Hematopoietic multipotent progenitor cell treated with erythropoietin and hydrocortisone succinate and interleukin-3 and kit ligand, for 4 days (in vitro differentiated cells): ENCODE measurements at regions not wholly inside any gene's neighbourhood (a gene's known extent, or its start where the extent isn't known, plus 50 kb on each side); places are given as distances from the start of the nearest gene placed in this dataset.
"Not testable (repeated sequence)": the region's sequence is repeated elsewhere in the genome, so short reads cannot be mapped to it uniquely, and the experiment has no call there.

ENCODE experiments used
- DNase-seq: peaks from one replicate; pipeline ENCODE4 v3.0.0-alpha.2; 2015

GRCh38 chr14:22131749-22132476, 457.1 kb downstream of the DAD1 start:
- peak; percentile 66 for DNase-seq

- no peak for DNase-seq
These were observed 450.5 kb upstream of the OR4E1 start for GRCh38 chr14:22124073-22124613.

- no peak for DNase-seq
These were observed 449.4 kb upstream of the OR4E1 start for GRCh38 chr14:22122829-22123560.

- peak; percentile 54 for DNase-seq
These were observed 448.7 kb upstream of the OR4E1 start for GRCh38 chr14:22122227-22122818.

GRCh38 chr14:22118899-22119477, 445.4 kb upstream of the OR4E1 start:
- DNase-seq: no peak

- DNase-seq: no peak
These were observed 439.8 kb upstream of the OR4E1 start for GRCh38 chr14:22113401-22113800.

- peak; percentile 66 for DNase-seq
These were observed 438.4 kb upstream of the OR4E1 start for GRCh38 chr14:22112004-22112403.

- no peak for DNase-seq
These were observed 434.1 kb upstream of the OR4E1 start for GRCh38 chr14:22107753-22108152.

GRCh38 chr14:22106700-22107697, 433.4 kb upstream of the OR4E1 start:
- DNase-seq: no peak

- DNase-seq: no peak
These were observed 432.0 kb upstream of the OR4E1 start for GRCh38 chr14:22105624-22106006.

GRCh38 chr14:22105006-22105623, 431.5 kb upstream of the OR4E1 start:
- no peak for DNase-seq

- not testable (repeated sequence) for DNase-seq
These were observed 427.1 kb upstream of the OR4E1 start for GRCh38 chr14:22100764-22101120.

- peak; percentile 95 for DNase-seq
These were observed 426.5 kb upstream of the OR4E1 start for GRCh38 chr14:22099942-22100763.

- DNase-seq: no peak
These were observed 424.8 kb upstream of the OR4E1 start for GRCh38 chr14:22098435-22098834.

GRCh38 chr14:22097586-22098292, 424.1 kb upstream of the OR4E1 start:
- DNase-seq: peak; percentile 73

GRCh38 chr14:22097072-22097471, 423.5 kb upstream of the OR4E1 start:
- DNase-seq: no peak

GRCh38 chr14:22096514-22096895, 422.9 kb upstream of the OR4E1 start:
- peak; percentile 60 for DNase-seq

- peak; percentile 58 for DNase-seq
These were observed 422.4 kb upstream of the OR4E1 start for GRCh38 chr14:22095860-22096513.

GRCh38 chr14:22089940-22090339, 416.3 kb upstream of the OR4E1 start:
- DNase-seq: no peak
